Neural progenitor cell (in vitro differentiated cells): ENCODE measurements at regions not wholly inside any gene's neighbourhood (a gene's known extent, or its start where the extent isn't known, plus 50 kb on each side); places are given as distances from the start of the nearest gene placed in this dataset.

Source experiments
- DNase-seq: peaks from one replicate; pipeline ENCODE4 v3.0.0-alpha.2; 2016; ENCODE audit warnings: low spot score
- H2AFZ ChIP-seq: fragments of 200-600 bp; sonication (generic); replicated peaks from 2 replicates; pipeline ENCODE4 v1.6.1; 2016; ENCODE audit warnings: antibody characterized with exemption
- H3F3A ChIP-seq: fragments of 200-600 bp; sonication (generic); 2 replicates; pipeline ENCODE4 v1.6.1; 2016; ENCODE audit warnings: antibody characterized with exemption, low read depth
- H3K27ac ChIP-seq: fragments of 200-600 bp; sonication (generic); 2 replicates; pipeline ENCODE4 v1.5.1; 2016; ENCODE audit warnings: mild to moderate bottlenecking
- H3K27me3 ChIP-seq: fragments of 200-600 bp; sonication (generic); 2 replicates; pipeline ENCODE4 v1.6.1; 2016; ENCODE audit warnings: mild to moderate bottlenecking, moderate library complexity
- H3K36me3 ChIP-seq: fragments of 200-600 bp; sonication (generic); 2 replicates; pipeline ENCODE4 v1.5.1; 2016
- H3K4me1 ChIP-seq: fragments of 200-600 bp; sonication (generic); 2 replicates; pipeline ENCODE4 v1.6.1; 2016; ENCODE audit warnings: mixed run types
- H3K4me2 ChIP-seq: fragments of 200-600 bp; sonication (generic); 2 replicates; pipeline ENCODE4 v1.6.1; 2016
- H3K4me3 ChIP-seq: fragments of 200-600 bp; sonication (generic); 2 replicates; pipeline ENCODE4 v1.5.1; 2016
- H3K79me2 ChIP-seq: fragments of 200-600 bp; sonication (generic); 2 replicates; pipeline ENCODE4 v1.6.1; 2016; ENCODE audit warnings: low read depth
- H3K9ac ChIP-seq: fragments of 200-600 bp; sonication (generic); 2 replicates; pipeline ENCODE4 v1.6.1; 2016
- H3K9me3 ChIP-seq: fragments of 200-600 bp; sonication (generic); 2 replicates; pipeline ENCODE4 v1.5.1; 2016; ENCODE audit warnings: low read depth
- H4K20me1 ChIP-seq: fragments of 200-600 bp; sonication (generic); 2 replicates; pipeline ENCODE4 v1.6.1; 2016; ENCODE audit warnings: low read depth
- H3K27ac Mint-ChIP-seq: 3 replicates; pipeline ENCODE4 v1.8.0; 2021; ENCODE audit warnings: mixed read lengths
- H3K27me3 Mint-ChIP-seq: 2 replicates; pipeline ENCODE4 v1.8.0; 2022; ENCODE audit warnings: low read depth, mild to moderate bottlenecking, inconsistent platforms, moderate library complexity, mixed read lengths; ENCODE audit not compliant: insufficient read depth
- H3K36me3 Mint-ChIP-seq: 3 replicates; pipeline ENCODE4 v1.8.0; 2021; ENCODE audit warnings: mixed read lengths
- H3K4me1 Mint-ChIP-seq: 3 replicates; pipeline ENCODE4 v1.8.0; 2021; ENCODE audit warnings: mixed read lengths
- H3K4me3 Mint-ChIP-seq: 3 replicates; pipeline ENCODE4 v1.8.0; 2021; ENCODE audit warnings: mild to moderate bottlenecking, moderate library complexity, mixed read lengths
- H3K9me3 Mint-ChIP-seq: 3 replicates; pipeline ENCODE4 v1.8.0; 2020; ENCODE audit warnings: mixed read lengths
- CTCF ChIP-seq: fragments of 200-600 bp; sonication (generic); IDR thresholded peaks from 2 replicates; pipeline ENCODE4 v1.5.1; 2017; ENCODE audit warnings: antibody characterized with exemption, mild to moderate bottlenecking
- EZH2 ChIP-seq: fragments of 200-600 bp; sonication (generic); IDR thresholded peaks from 2 replicates; pipeline ENCODE4 v1.6.1; 2017; ENCODE audit warnings: antibody characterized with exemption, mild to moderate bottlenecking, moderate library complexity
- EZH2phosphoT487 ChIP-seq: fragments of 200-600 bp; sonication (generic); IDR thresholded peaks from 2 replicates; pipeline ENCODE4 v1.6.1; 2017; ENCODE audit warnings: antibody characterized with exemption

GRCh38 chr11:37907436-37908218 lies 1309.6 kb upstream of the RAG2 start:
- no peaks in the 10 kb centered on the region for H4K20me1 ChIP-seq
- H3F3A ChIP-seq, result no peaks in the 10 kb centered on the region
- Mint-ChIP-seq H3K27me3 (no peaks in the 10 kb centered on the region), H3K9me3 (no peaks in the 10 kb centered on the region), H3K4me3 (no peak overlapping the region), H3K4me1 (no peaks in the 10 kb centered on the region), H3K27ac (no peak overlapping the region), H3K36me3 (no peaks in the 10 kb centered on the region)
- no peak overlapping the region for H2AFZ ChIP-seq
- H3K4me1 ChIP-seq, result no peaks in the 10 kb centered on the region
- H3K4me2 ChIP-seq, result no peak overlapping the region
- no peak overlapping the region for H3K4me3 ChIP-seq
- DNase-seq, result no peak
- no peak for TF ChIP-seq EZH2phosphoT487
- no peak for TF ChIP-seq EZH2
- TF ChIP-seq CTCF, result no peak
- H3K27me3 ChIP-seq, result no peaks in the 10 kb centered on the region
- no peak overlapping the region for H3K9ac ChIP-seq
- H3K27ac ChIP-seq, result no peak overlapping the region
- H3K36me3 ChIP-seq, result no peaks in the 10 kb centered on the region
- H3K9me3 ChIP-seq, result no peaks in the 10 kb centered on the region
- H3K79me2 ChIP-seq, result no peaks in the 10 kb centered on the region

GRCh38 chr11:37905707-37906417 lies 1307.8 kb upstream of the RAG2 start:
- Histone ChIP-seq H3K9ac (no peak overlapping the region), H2AFZ (no peak overlapping the region), H3K79me2 (no peaks in the 10 kb centered on the region), H3K27me3 (no peaks in the 10 kb centered on the region), H3K27ac (no peak overlapping the region), H3F3A (no peaks in the 10 kb centered on the region), H3K36me3 (no peaks in the 10 kb centered on the region), H3K9me3 (no peaks in the 10 kb centered on the region), H3K4me1 (no peaks in the 10 kb centered on the region), H3K4me3 (no peak overlapping the region), H4K20me1 (no peaks in the 10 kb centered on the region), H3K4me2 (no peak overlapping the region)
- Mint-ChIP-seq H3K27me3 (no peaks in the 10 kb centered on the region), H3K36me3 (no peaks in the 10 kb centered on the region), H3K9me3 (peaks cover 2% of the 10 kb centered on the region), H3K4me1 (no peaks in the 10 kb centered on the region), H3K27ac (no peak overlapping the region), H3K4me3 (no peak overlapping the region)
- no peak for DNase-seq
- no peak for TF ChIP-seq CTCF
- no peak for TF ChIP-seq EZH2
- TF ChIP-seq EZH2phosphoT487, result no peak

- Histone ChIP-seq H3K4me1 (no peaks in the 10 kb centered on the region), H3K9ac (no peak overlapping the region), H3K36me3 (no peaks in the 10 kb centered on the region), H3K9me3 (no peaks in the 10 kb centered on the region), H3K4me2 (no peak overlapping the region), H3F3A (no peaks in the 10 kb centered on the region), H2AFZ (no peak overlapping the region), H3K4me3 (no peak overlapping the region), H4K20me1 (no peaks in the 10 kb centered on the region), H3K27ac (no peak overlapping the region), H3K79me2 (no peaks in the 10 kb centered on the region), H3K27me3 (no peaks in the 10 kb centered on the region)
- Mint-ChIP-seq H3K4me1 (no peaks in the 10 kb centered on the region), H3K9me3 (peaks cover 21% of the 10 kb centered on the region), H3K27me3 (no peaks in the 10 kb centered on the region), H3K4me3 (no peak overlapping the region), H3K27ac (no peak overlapping the region), H3K36me3 (peaks cover 3% of the 10 kb centered on the region)
- no peak for DNase-seq
- no peak for TF ChIP-seq EZH2
- no peak for TF ChIP-seq CTCF
- TF ChIP-seq EZH2phosphoT487, result no peak
Observed at GRCh38 chr11:37896016-37896415, 1298.0 kb upstream of the RAG2 start.
